Spleen (tissue), 7 donors: ENCODE measurements at regions not wholly inside any gene's neighbourhood (a gene's known extent, or its start where the extent isn't known, plus 50 kb on each side); places are given as distances from the start of the nearest gene placed in this dataset.

Source experiments
- POLR2A ChIP-seq, 3 donors: fragments of 450-650 bp; IDR thresholded peaks; one replicate each; pipeline ENCODE4 v1.5.1; 2017; ENCODE audit warnings: antibody characterized with exemption in 3 of 3, mild to moderate bottlenecking in 1 of 3
- POLR2AphosphoS5 ChIP-seq, 3 donors: sonication (generic); formaldehyde crosslinking; IDR thresholded peaks; one replicate each; pipeline ENCODE4 v1.5.1; 2017; ENCODE audit warnings: antibody characterized with exemption in 3 of 3
- TF ChIP-seq, protein P1 (sequence below), 11 experiments: fragments of 200-600 bp in 7 of 11; fragments of 450-650 bp in 4 of 11; sonication (generic) in 4 of 11; IDR thresholded peaks in 8 of 11; conservative IDR thresholded peaks in 3 of 11; 1 replicate in 7 of 11; 2 replicates in 4 of 11; pipeline versions ENCODE4 v1.4.0 to v1.8.0; 2016 to 2021; ENCODE audit warnings: antibody characterized with exemption in 11 of 11, inconsistent platforms in 4 of 11, mild to moderate bottlenecking in 1 of 11
- donor health status: DM: no; HTN: no; CAD: no; lungs with moderate emphysema.
- donor health status: DM: no; HTN: no; CAD: no.
- donor health status: DM: no; HTN: no; CAD: no.

DNA sequence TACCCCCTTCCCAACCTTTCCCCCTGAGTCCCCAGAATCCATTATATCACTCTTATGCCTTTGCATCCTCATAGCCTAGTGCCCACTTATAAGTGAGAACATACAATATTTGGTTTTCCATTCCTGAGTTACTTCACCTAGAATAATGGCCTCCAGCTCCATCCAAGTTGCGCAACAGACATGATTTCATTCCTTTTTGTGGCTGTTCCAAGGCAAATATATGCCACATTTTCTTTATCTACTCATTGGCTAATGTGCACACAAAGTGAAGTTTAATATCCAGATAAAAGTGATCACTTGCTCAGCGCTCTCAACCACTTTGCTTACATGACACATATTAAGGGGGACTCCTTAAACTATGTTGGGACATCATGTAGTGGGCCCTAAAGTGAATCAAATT, 72.4 kb upstream of the TIAM1 start:
- TF ChIP-seq, protein P1, sequence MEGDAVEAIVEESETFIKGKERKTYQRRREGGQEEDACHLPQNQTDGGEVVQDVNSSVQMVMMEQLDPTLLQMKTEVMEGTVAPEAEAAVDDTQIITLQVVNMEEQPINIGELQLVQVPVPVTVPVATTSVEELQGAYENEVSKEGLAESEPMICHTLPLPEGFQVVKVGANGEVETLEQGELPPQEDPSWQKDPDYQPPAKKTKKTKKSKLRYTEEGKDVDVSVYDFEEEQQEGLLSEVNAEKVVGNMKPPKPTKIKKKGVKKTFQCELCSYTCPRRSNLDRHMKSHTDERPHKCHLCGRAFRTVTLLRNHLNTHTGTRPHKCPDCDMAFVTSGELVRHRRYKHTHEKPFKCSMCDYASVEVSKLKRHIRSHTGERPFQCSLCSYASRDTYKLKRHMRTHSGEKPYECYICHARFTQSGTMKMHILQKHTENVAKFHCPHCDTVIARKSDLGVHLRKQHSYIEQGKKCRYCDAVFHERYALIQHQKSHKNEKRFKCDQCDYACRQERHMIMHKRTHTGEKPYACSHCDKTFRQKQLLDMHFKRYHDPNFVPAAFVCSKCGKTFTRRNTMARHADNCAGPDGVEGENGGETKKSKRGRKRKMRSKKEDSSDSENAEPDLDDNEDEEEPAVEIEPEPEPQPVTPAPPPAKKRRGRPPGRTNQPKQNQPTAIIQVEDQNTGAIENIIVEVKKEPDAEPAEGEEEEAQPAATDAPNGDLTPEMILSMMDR (IDR thresholded peaks at IDR 0.05 in 8 of 11, conservative IDR thresholded peaks at IDR 0.05 in 3 of 11): no peak
- no peak for TF ChIP-seq POLR2A (IDR thresholded peaks at IDR 0.05)
- no peak for TF ChIP-seq POLR2AphosphoS5 (IDR thresholded peaks at IDR 0.05)
